Glutamatergic neuron (in vitro differentiated cells): ENCODE measurements at regions not wholly inside any gene's neighbourhood (a gene's known extent, or its start where the extent isn't known, plus 50 kb on each side); places are given as distances from the start of the nearest gene placed in this dataset.

ENCODE experiments used
- DNase-seq: peaks from one replicate; pipeline ENCODE4 v3.0.0; 2022
- H3K27ac Mint-ChIP-seq: one replicate; pipeline ENCODE4 v1.8.0; 2020; ENCODE audit warnings: mild to moderate bottlenecking, mixed read lengths, inconsistent platforms; ENCODE audit not compliant: unreplicated experiment
- H3K27me3 Mint-ChIP-seq: one replicate; pipeline ENCODE4 v1.8.0; 2020; ENCODE audit warnings: mild to moderate bottlenecking, moderate library complexity, mixed read lengths, inconsistent platforms; ENCODE audit not compliant: unreplicated experiment
- H3K36me3 Mint-ChIP-seq: one replicate; pipeline ENCODE4 v1.8.0; 2020; ENCODE audit warnings: mild to moderate bottlenecking, mixed read lengths, inconsistent platforms; ENCODE audit not compliant: unreplicated experiment
- H3K4me1 Mint-ChIP-seq: one replicate; pipeline ENCODE4 v1.8.0; 2020; ENCODE audit warnings: mild to moderate bottlenecking, low read depth, mixed read lengths, inconsistent platforms; ENCODE audit not compliant: unreplicated experiment
- H3K4me3 Mint-ChIP-seq: one replicate; pipeline ENCODE4 v1.8.0; 2020; ENCODE audit warnings: mild to moderate bottlenecking, mixed read lengths, inconsistent platforms; ENCODE audit not compliant: unreplicated experiment
- H3K9me3 Mint-ChIP-seq: one replicate; pipeline ENCODE4 v1.8.0; 2020; ENCODE audit warnings: mild to moderate bottlenecking, moderate library complexity, mixed read lengths, inconsistent platforms; ENCODE audit not compliant: unreplicated experiment
- TF ChIP-seq, protein P1 (sequence below): fragments of 200-600 bp; sonication (generic); IDR thresholded peaks from one replicate; pipeline ENCODE4 v1.5.0; 2021; ENCODE audit not compliant: partially characterized antibody, unreplicated experiment

DNA sequence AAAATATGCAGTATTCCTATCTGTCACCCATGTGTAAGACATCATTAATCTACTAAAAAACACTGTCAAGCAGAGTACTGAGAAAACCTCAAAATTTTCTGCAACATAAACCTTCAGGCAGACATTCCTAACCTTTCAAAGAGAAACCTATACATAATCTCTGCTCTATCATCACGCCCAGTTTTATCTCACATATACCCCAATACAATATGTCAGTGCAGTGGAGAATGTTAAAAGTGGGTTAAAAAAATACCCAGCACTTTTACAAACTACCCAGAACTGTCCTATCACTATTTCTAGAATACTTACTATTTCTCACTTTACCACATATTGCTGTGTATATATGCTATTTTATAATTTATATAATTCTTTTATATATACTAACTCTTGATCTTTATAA is 922.0 kb upstream of the SORCS1 start:
- Mint-ChIP-seq H3K27ac (no peak overlapping the region), H3K4me1 (no peaks in the 10 kb centered on the region), H3K4me3 (no peak overlapping the region), H3K27me3 (peaks cover 5% of the 10 kb centered on the region), H3K36me3 (peaks cover 4% of the 10 kb centered on the region), H3K9me3 (peaks cover 3% of the 10 kb centered on the region)
- no peak for DNase-seq
- TF ChIP-seq, protein P1, sequence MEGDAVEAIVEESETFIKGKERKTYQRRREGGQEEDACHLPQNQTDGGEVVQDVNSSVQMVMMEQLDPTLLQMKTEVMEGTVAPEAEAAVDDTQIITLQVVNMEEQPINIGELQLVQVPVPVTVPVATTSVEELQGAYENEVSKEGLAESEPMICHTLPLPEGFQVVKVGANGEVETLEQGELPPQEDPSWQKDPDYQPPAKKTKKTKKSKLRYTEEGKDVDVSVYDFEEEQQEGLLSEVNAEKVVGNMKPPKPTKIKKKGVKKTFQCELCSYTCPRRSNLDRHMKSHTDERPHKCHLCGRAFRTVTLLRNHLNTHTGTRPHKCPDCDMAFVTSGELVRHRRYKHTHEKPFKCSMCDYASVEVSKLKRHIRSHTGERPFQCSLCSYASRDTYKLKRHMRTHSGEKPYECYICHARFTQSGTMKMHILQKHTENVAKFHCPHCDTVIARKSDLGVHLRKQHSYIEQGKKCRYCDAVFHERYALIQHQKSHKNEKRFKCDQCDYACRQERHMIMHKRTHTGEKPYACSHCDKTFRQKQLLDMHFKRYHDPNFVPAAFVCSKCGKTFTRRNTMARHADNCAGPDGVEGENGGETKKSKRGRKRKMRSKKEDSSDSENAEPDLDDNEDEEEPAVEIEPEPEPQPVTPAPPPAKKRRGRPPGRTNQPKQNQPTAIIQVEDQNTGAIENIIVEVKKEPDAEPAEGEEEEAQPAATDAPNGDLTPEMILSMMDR = no peak

DNA sequence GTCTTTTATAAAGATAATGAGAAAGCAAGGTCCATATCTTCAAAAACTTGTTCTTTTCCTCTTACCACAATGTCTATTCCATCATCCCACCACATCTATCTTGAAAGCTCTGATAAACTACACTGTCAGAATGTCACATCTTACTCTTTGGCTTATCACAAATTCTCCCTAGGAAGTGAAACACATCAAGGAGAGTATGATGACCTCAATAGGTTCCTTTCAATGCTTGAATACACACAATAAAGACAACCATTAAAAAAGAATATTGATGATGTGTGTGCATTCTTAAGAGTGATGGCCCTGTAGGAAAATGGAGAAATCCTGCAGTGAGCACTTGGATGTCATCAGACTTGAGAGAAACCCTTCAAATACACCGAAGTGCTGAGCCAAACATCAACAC is 918.1 kb upstream of the SORCS1 start:
- H3K27ac Mint-ChIP-seq = no peak overlapping the region
- H3K36me3 Mint-ChIP-seq = no peaks in the 10 kb centered on the region
- no peak for DNase-seq
- TF ChIP-seq, protein P1 = no peak
- no peak overlapping the region for H3K4me3 Mint-ChIP-seq
- H3K9me3 Mint-ChIP-seq = no peaks in the 10 kb centered on the region
- H3K27me3 Mint-ChIP-seq = no peaks in the 10 kb centered on the region
- no peaks in the 10 kb centered on the region for H3K4me1 Mint-ChIP-seq

DNA sequence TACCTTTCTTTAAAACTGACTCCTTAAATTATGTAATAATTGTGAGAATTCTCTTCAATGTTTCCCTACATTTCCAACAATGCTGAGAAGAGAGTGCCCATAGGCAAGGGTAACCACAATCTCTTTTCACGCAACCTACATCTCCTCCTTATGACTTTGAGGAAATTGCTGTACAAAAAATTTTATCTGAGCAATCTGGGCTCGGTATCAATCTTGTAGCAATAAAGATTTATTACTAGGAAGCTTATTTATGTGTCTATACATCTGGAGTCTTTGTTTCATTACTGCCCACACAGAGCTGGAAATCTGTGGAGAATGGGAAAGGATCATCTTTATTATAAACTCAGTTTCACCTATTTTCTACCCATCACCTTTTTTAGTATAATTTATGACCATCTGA is 913.8 kb upstream of the SORCS1 start:
- Mint-ChIP-seq H3K36me3 (no peaks in the 10 kb centered on the region), H3K4me3 (no peak overlapping the region), H3K27me3 (no peaks in the 10 kb centered on the region), H3K27ac (no peak overlapping the region), H3K4me1 (no peaks in the 10 kb centered on the region), H3K9me3 (no peaks in the 10 kb centered on the region)
- TF ChIP-seq, protein P1 = no peak
- DNase-seq = no peak

DNA sequence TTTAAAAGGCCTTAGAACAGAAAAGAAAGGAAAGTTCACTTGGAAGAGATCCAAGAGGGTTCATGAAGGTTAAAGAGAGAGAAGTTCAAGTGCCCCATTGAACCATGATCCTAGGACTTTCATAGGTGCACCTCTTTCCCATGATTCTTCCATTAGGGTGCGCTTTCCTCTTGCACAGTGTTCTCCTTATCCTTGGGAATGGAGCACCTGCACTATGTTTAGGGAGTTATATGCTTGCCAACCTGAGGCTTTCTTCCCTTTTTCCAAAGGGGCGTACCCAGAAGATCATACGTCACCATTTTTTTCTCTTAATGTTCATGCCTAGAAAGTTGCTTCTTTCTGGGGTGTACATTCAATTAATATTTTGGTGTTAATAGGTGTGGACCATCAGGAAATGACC is 908.0 kb upstream of the SORCS1 start:
- Mint-ChIP-seq H3K9me3 (no peaks in the 10 kb centered on the region), H3K27me3 (no peaks in the 10 kb centered on the region), H3K4me3 (no peak overlapping the region), H3K4me1 (no peaks in the 10 kb centered on the region), H3K27ac (no peak overlapping the region), H3K36me3 (no peaks in the 10 kb centered on the region)
- no peak for DNase-seq
- TF ChIP-seq, protein P1 = no peak

DNA sequence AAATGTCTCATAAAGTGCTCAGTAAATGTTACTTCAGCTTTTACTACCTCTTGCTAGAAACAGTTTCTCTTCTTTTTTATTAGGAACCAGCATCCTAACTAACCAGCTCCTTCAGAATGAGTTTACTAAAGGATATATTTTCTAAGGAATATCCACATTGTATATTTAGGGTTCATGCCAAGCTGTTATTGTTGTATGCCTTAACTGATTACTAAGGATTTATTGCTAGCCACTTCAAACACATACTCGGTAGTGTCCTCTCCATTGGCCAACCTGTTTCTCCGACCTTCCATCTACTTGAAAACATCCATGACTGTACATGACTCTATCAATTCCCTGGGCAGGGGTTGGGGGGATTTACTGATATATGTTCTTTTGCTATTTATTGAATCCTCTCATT is 906.3 kb upstream of the SORCS1 start:
- Mint-ChIP-seq H3K9me3 (no peaks in the 10 kb centered on the region), H3K4me1 (no peaks in the 10 kb centered on the region), H3K4me3 (no peak overlapping the region), H3K36me3 (no peaks in the 10 kb centered on the region), H3K27ac (no peak overlapping the region), H3K27me3 (no peaks in the 10 kb centered on the region)
- DNase-seq = no peak
- TF ChIP-seq, protein P1 = no peak
